ENCODE measurements at regions not wholly inside any gene's neighbourhood (a gene's known extent, or its start where the extent isn't known, plus 50 kb on each side); places are given as distances from the start of the nearest gene placed in this dataset.

DNA sequence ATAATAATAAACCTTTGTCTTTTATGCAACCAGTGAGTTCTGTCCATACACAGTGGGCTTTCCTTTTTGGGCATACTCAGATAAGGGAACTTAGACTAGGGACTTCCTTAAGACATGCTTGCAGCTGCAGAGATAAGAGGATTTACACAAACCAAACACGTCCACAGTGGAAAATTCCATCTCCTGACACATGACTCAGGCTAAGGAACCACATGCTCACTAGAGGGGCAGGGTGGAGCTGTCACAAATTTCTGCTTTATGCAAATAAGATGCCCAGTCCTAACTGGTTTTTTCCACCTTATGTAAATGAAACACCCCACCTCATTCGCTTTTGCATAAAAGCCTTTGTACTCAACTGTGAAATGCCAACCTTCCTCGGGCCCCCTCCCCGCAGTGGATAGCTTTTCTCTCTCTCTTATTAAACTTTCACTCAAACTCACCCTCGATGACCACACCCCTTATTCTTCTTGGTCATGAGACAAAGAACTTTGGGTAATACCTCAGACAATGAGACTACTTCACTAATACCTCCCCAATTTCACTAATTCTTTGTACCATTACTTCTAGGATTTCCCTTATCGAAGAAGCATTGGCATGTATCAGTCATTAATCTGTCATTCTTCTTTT is 170.3 kb upstream of the FTMT start:
- no peak for DNase-seq

GRCh38 chr5:121688126-121688525 is 163.6 kb upstream of the FTMT start:
- DNase-seq, result no peak

DNA sequence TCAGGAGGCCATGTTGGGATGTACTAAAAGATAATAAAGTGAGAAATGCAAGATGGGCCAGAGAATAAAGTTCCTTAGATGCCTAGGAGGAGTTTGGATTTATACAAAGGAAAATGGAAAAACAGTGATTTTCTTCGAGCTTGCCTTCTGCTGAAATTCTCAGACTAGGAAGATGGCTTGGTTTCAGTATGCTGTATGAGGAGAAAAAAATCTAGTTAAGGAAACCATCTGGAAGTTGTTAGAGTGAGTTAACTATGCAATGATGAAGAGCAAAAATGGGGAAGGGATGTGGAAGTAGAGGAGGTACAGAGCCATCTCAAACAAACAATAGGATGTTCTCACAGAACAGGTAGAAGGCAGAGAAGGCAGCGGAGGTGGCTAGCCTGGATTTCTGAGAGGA is 162.9 kb upstream of the FTMT start:
- no peak for DNase-seq

- no peak for DNase-seq
Measured at GRCh38 chr5:121691478-121691877, 160.2 kb upstream of the FTMT start.

GRCh38 chr5:121692158-121692557 is 159.5 kb upstream of the FTMT start:
- no peak for DNase-seq

DNA sequence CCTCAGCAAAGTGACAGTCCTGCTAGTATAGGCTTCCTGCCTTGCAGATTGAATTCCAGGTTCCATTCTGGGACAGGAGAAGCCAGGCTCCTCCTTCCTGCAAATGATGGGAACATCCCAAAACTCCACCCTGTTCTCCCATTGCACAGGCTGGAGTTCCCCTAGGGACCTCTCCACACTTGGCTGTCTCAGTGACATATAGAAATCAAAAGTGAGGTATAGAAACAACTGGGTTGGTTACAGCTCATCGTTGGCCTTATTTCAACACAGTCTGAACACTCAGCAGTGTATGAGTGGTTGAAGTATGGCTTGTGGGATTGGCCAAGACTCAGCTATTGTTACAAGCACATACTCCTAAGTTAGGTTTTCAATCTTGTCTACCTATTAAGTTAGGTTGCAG is 157.8 kb upstream of the FTMT start:
- DNase-seq, result no peak

- no peak for DNase-seq
Measured at GRCh38 chr5:121695307-121695706, 156.4 kb upstream of the FTMT start.

DNA sequence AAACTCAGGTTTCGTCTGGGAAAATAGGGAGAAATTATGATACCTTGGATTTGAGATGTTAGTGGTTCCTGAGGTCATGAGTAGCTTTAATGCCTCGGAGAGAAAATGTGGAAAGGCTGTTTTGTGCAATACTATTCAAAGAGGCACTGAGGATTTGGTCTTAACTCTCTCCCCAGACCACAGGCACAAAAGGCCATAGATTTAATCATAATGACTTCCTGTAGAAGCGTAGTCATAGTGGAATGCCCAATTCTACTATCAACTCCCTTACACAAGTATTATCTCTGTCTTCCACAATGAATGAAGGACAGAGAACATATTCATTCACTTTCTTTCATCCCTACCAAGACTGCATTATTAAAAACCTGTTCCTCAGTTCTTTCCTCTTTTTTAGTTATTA is 153.0 kb upstream of the FTMT start:
- no peak for DNase-seq

DNA sequence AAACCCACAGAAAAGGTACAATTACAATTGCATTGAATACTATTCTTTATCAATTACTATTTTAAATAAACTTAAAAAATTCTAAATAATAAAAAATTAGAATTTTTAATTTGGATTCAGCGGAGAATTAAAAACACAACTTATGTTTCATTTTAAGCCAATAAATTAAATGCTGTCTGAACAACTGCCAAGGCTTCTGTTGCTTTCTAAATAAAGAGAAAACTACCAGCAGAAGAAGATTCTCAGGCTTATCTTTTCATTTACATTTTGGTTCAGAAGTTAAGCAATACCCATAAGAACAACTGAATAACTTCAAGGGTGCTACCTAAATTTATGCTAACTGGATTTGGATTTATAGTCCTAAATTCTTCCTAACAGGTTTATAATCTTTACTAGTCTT is 150.0 kb upstream of the FTMT start:
- DNase-seq, result no peak

GRCh38 chr5:121702682-121703081 is 149.0 kb upstream of the FTMT start:
- no peak for DNase-seq

- DNase-seq, result no peak
Measured at GRCh38 chr5:121704291-121704690, 147.4 kb upstream of the FTMT start.

GRCh38 chr5:121706686-121707085 is 145.0 kb upstream of the FTMT start:
- peak in 1 of 2 experiments; percentile 0 for DNase-seq

GRCh38 chr5:121707178-121707577 is 144.5 kb upstream of the FTMT start:
- DNase-seq, result no peak

DNA sequence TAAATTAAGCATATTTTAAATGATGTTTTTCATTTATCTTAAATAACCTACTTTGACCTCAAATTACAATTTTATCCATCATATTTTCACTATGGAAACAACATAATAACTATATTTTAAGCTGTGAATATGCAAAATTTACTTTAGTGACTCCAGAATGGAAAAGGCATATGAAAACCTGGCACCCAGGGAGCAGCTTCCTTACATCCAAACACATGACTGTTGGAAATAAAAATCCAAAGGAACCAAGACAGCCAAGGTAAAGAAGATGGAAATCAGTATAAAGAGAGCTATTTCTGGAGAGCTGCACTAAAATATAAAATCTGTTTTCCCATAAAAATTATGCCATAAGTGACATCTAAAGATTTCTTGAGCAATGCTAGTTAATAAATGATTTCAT is 140.3 kb upstream of the FTMT start:
- DNase-seq, result no peak

- DNase-seq, result no peak
Measured at GRCh38 chr5:121719255-121719654, 132.4 kb upstream of the FTMT start.

DNA sequence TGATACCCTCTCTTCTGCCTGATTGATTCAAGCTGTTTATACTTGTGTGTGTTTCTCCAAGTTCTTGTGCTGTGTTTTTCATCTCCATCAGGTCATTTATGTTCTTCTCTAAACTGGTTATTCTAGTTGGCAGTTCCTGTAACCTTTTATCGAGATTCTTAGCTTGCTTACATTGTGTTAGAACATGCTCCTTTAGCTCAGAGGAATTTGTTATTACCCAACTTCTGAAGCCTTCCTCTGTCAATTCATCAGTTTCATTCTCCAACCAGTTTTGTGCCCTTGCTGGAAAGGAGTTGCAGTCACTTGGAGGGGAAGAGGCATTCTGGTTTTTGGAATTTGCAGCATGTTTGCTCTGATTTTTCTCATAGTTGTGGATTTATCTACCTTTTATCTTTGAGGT is 126.2 kb upstream of the FTMT start:
- no peak for DNase-seq

GRCh38 chr5:121726991-121727390 is 124.7 kb upstream of the FTMT start:
- no peak for DNase-seq

GRCh38 chr5:121731377-121731776 is 120.3 kb upstream of the FTMT start:
- no peak for DNase-seq

GRCh38 chr5:121735618-121736017 is 116.1 kb upstream of the FTMT start:
- DNase-seq, result no peak

DNA sequence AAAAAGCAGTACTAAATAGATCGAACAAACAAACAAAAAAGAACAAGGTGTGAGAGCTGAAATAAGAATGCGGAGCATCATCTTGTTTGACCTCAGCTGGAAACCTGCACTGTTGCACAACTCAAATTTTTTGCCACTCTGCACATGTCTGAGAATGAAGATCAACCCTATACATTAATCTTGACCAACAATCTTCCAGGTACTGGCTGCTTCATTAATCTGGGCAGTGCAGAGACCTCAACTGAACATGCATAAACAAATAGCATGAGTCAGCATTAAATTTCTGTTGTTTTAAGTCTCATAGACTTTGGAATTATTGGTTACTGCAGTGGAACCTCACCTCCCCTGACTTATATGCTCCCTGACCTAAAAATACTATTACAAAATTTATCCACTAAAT is 114.6 kb upstream of the FTMT start:
- DNase-seq, result no peak

DNA sequence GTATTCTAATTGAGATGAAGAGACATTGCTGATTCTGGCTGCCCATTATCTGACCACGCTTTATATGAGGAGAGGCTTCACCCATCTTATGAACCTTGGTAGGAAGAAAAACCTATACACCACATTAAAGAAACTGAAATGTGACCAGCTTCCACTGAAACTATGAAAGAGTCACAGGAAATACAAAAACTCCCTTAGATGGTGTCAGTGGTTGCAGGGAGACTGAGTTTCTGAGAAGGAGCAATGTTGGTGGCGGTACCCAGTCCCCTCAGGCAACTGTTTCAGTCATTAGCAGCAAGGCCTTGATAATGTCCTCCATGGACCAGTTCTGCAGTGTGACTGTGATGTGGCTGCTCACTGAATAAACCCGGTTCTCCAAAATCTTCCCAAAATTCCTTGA is 110.5 kb upstream of the FTMT start:
- no peak for DNase-seq

DNA sequence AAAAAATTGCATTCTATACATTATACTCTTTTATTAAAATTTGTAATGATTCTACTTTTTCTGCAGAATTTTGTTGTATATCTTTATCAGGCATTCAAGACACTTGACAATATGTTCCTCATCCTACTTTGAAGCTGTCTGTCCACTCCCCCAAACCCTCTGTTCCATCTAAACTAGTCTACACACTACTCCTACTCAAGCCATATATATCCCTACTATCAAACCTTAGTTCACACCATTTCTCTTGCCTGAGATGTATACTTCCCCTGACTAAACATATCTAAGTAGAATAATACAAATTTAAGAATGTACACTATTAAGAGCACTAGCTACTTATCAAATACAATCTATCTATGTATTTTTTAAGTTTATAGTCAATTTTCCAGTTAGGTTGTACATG is 107.1 kb upstream of the FTMT start:
- DNase-seq, result no peak

GRCh38 chr5:121745407-121745806 is 106.3 kb upstream of the FTMT start:
- DNase-seq, result no peak

DNA sequence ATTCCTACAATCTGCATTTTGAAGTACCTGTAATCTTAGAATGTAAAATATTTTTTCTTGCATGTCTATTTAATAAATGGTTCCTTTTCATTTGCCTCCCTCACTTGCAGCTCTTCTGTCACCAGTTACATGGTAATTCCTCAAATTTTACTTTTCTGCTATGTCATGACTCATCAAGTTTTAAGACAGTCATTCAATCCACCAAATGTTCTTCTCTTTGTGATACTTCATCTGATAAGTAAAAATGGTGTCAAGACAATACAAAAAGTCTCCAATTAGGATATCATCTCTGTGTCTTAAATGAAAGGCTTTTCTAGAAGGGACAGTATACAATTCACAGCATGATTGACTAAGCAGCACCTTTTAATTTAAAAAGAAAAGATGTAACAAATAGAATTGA is 104.9 kb upstream of the FTMT start:
- DNase-seq, result no peak

DNA sequence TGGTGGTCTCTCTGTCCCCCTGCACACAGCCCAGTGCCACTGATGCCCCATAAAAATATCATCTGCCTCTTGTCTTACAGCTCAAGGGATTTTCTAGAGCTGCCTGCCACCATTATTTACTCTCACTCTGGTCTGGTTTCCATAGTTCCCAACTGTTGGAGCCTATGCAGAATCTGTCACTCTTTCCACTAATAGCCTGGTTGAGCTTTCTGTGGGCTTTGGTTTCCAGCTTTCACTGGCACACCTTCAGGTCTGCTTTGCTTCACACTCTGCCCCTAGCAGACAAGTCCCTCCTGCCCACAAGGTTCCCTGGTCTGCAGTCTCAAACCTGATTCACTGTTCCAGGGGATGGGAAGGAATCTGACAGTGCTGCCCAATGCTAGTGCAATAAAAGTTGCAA is 103.0 kb upstream of the FTMT start:
- no peak for DNase-seq

- DNase-seq, result no peak
Measured at GRCh38 chr5:121752149-121752548, 99.5 kb upstream of the FTMT start.
